HEK293 (cell line): ENCODE measurements at regions not wholly inside any gene's neighbourhood (a gene's known extent, or its start where the extent isn't known, plus 50 kb on each side); places are given as distances from the start of the nearest gene placed in this dataset.

Experiments used
- EGR2 ChIP-seq: fragments of 450-650 bp; formaldehyde crosslinking; IDR thresholded peaks from 2 replicates; pipeline ENCODE4 v1.5.1; 2016; ENCODE audit warnings: low read depth, missing biosample characterization, missing genetic modification characterization
- GLIS1 ChIP-seq: fragments of 450-650 bp; formaldehyde crosslinking; IDR thresholded peaks from 2 replicates; pipeline ENCODE4 v1.5.1; 2016; ENCODE audit warnings: missing biosample characterization, missing genetic modification characterization
- IKZF3 ChIP-seq: fragments of 450-650 bp; IDR thresholded peaks from 2 replicates; pipeline ENCODE4 v1.5.0; 2018; ENCODE audit warnings: missing biosample characterization, mild to moderate bottlenecking, missing genetic modification characterization, moderate library complexity
- SETDB1 ChIP-seq: IDR thresholded peaks from one replicate; pipeline ENCODE4 v1.6.1; 2017; ENCODE audit warnings: mild to moderate bottlenecking, low read length, moderate library complexity, mixed read lengths; ENCODE audit not compliant: insufficient read length
- SP2 ChIP-seq: fragments of 450-650 bp; formaldehyde crosslinking; IDR thresholded peaks from 2 replicates; pipeline ENCODE4 v1.5.1; 2016; ENCODE audit warnings: missing biosample characterization, missing genetic modification characterization
- ZIC2 ChIP-seq: fragments of 450-650 bp; formaldehyde crosslinking; IDR thresholded peaks from 2 replicates; pipeline ENCODE4 v1.5.1; 2016; ENCODE audit warnings: missing biosample characterization, missing genetic modification characterization
- ZNF138 ChIP-seq: fragments of 450-650 bp; formaldehyde crosslinking; IDR thresholded peaks from 2 replicates; pipeline ENCODE4 v1.5.1; 2016; ENCODE audit warnings: missing biosample characterization, missing genetic modification characterization, borderline replicate concordance
- ZNF792 ChIP-seq: fragments of 450-650 bp; formaldehyde crosslinking; IDR thresholded peaks from 2 replicates; pipeline ENCODE4 v1.5.1; 2016; ENCODE audit warnings: missing biosample characterization, missing genetic modification characterization
- TF ChIP-seq, protein P1 (sequence below): fragments of 450-650 bp; formaldehyde crosslinking; IDR thresholded peaks from 2 replicates; pipeline ENCODE4 v1.5.1; 2016; ENCODE audit warnings: missing biosample characterization, missing genetic modification characterization
- TF ChIP-seq, protein P2 (sequence below): fragments of 450-650 bp; formaldehyde crosslinking; IDR thresholded peaks from 2 replicates; pipeline ENCODE4 v1.5.1; 2016; ENCODE audit warnings: missing biosample characterization, missing genetic modification characterization
- TF ChIP-seq, protein P3 (sequence below): fragments of 450-650 bp; formaldehyde crosslinking; IDR thresholded peaks from 2 replicates; pipeline ENCODE4 v1.5.1; 2016; ENCODE audit warnings: missing biosample characterization, missing genetic modification characterization

DNA sequence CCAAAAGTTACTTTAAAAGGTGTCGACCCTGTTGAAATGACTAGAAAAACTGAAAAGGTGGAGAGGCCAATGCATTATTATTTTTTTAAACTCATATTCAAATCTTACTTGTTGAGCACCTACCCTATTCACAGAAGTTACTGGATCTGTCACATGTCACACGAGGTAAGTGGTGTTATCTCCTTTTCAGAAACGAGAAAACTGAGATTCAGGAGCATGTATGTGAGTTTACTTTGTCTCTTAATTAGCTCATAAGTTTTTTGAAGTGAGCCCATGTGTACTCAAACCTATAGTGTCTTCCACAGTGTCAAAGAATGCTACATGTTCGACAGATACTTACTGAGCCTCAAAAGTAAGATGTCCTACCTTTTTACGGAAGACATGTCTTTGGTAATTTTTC is 81.8 kb upstream of the EGLN3 start:
- TF ChIP-seq, protein P1, sequence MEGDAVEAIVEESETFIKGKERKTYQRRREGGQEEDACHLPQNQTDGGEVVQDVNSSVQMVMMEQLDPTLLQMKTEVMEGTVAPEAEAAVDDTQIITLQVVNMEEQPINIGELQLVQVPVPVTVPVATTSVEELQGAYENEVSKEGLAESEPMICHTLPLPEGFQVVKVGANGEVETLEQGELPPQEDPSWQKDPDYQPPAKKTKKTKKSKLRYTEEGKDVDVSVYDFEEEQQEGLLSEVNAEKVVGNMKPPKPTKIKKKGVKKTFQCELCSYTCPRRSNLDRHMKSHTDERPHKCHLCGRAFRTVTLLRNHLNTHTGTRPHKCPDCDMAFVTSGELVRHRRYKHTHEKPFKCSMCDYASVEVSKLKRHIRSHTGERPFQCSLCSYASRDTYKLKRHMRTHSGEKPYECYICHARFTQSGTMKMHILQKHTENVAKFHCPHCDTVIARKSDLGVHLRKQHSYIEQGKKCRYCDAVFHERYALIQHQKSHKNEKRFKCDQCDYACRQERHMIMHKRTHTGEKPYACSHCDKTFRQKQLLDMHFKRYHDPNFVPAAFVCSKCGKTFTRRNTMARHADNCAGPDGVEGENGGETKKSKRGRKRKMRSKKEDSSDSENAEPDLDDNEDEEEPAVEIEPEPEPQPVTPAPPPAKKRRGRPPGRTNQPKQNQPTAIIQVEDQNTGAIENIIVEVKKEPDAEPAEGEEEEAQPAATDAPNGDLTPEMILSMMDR (tag by site-specific recombination): no peak
- TF ChIP-seq SP2 (tag by site-specific recombination) (no peak), GLIS1 (tag by site-specific recombination) (no peak), EGR2 (tag by site-specific recombination) (no peak), ZIC2 (tag by site-specific recombination) (no peak), ZNF792 (no peak), IKZF3 (tag by site-specific recombination) (no peak), SETDB1 (no peak), ZNF138 (no peak)
- TF ChIP-seq, protein P2, sequence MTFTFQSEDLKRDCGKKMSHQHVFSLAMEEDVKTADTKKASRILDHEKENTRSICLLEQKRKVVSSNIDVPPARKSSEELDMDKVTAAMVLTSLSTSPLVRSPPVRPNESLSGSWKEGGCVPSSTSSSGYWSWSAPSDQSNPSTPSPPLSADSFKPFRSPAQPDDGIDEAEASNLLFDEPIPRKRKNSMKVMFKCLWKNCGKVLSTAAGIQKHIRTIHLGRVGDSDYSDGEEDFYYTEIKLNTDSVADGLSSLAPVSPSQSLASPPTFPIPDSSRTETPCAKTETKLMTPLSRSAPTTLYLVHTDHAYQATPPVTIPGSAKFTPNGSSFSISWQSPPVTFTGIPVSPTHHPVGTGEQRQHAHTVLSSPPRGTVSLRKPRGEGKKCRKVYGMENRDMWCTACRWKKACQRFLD: no peak
- TF ChIP-seq, protein P3, sequence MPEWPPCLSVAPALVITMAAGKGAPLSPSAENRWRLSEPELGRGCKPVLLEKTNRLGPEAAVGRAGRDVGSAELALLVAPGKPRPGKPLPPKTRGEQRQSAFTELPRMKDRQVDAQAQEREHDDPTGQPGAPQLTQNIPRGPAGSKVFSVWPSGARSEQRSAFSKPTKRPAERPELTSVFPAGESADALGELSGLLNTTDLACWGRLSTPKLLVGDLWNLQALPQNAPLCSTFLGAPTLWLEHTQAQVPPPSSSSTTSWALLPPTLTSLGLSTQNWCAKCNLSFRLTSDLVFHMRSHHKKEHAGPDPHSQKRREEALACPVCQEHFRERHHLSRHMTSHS (tag by site-specific recombination): no peak
